ENCODE measurements at regions not wholly inside any gene's neighbourhood (a gene's known extent, or its start where the extent isn't known, plus 50 kb on each side); places are given as distances from the start of the nearest gene placed in this dataset.
"Not testable (repeated sequence)": the region's sequence is repeated elsewhere in the genome, so short reads cannot be mapped to it uniquely, and the experiment has no call there.

DNA sequence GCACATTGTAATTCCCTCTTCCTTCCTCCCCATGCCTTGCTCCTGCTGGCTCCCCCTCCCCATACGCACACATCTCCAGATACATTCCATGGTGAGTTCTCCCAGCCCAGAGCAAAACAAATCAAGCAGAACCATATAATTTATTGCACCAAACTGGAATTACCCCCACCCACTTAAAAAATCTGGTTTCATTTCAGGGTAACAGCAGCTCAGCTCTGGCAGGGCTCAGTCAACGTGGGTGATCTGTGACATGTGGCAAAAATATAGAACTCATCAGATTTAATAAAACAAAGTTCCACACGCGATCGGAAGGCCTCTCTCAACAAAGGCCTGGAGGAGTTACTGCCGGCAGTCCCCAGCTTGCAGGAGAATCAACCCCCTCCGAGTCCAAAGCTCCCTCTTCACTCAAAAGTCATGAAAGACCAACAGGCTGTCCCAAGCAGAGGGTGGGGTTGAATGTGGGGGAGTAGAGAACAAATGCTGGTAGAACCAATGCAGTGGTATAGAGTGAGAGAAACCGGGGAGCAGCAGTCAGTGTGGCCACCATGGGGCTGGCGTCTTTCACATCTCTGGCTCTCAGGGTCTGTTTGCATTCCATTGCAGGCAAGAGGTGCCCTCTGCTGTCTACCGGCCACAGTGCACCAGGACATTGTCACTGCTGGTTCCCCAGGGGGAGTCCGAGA lies 323.3 kb upstream of the NT5E start:
- DNase-seq = no peak

DNA sequence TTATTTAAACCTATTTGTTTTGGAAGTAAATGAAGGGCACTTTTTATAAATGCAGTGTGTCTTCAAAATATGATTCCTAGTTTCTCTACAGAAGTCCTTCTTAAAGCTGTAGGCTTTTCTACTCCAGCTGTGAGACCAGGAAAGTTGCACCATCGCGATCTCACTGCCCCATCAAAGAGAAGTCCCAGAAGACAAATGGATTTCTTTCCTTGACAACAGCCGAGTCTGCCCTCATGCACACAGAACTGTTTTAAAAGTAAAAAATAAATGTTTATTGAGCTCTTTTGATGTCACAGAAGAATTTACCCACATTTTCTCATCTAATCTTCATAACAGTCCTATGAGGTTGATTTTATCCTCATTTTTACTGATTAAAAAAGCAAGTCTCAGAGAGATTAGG lies 324.4 kb upstream of the NT5E start:
- DNase-seq = no peak

DNA sequence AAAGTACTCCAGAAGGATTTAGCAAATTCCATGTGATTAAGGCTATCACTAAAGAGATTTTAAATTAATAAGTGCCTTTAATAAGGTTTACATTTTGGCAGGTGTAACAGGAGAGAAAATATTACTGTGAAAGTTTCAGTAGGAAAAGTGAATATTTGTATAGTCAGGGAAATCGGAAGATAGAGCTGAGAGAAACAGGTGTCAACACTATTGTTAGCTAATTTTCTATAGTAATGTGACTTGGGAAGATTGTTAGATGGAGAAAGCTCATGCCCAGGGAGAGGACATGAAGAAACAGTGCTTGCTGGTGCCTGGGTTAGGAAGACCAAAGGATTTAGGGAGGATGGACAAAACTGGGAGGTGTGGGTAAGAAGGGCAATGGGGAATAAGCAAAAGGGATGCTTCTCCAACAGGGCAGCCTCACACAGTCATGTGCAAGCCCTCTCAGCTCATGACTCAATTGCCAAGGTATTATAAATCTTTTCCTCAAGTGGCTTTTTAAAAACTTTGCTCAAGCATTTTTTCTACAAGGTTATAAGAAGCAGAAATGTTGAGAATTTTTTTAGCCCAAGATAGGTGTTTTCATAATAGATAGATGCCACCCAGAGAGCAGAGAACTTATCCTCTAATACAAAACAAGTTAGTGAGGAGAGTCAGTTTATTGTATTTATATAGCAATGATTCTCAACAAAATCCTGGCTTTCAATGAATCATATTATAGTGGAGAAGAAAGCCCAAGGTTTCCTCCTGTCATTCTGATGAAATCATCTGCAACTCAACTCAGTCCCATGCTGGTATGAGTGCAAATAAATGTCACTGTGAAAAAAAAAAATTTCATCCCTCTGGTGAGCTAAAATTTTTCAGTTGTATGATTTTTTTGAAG lies 325.2 kb upstream of the NT5E start:
- no peak for DNase-seq

DNA sequence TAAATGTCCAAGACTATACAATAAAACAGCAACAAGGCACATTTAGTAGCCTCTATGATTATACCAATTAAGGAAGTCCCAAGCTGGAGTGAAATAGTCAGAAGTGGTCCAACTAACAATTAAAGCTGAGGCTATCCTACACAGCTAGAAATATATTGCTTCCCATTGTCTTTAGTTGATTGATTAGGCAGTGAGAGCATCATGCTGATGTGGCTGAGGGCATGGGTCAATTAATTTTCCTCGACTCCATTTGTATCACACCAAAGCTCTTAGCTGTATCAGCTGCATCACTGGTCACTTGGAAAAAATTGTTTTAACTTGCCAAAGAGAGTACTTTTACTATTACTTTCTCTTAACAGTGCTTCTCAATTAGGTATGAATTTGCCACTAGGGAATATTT lies 328.7 kb upstream of the NT5E start:
- no peak for DNase-seq

DNA sequence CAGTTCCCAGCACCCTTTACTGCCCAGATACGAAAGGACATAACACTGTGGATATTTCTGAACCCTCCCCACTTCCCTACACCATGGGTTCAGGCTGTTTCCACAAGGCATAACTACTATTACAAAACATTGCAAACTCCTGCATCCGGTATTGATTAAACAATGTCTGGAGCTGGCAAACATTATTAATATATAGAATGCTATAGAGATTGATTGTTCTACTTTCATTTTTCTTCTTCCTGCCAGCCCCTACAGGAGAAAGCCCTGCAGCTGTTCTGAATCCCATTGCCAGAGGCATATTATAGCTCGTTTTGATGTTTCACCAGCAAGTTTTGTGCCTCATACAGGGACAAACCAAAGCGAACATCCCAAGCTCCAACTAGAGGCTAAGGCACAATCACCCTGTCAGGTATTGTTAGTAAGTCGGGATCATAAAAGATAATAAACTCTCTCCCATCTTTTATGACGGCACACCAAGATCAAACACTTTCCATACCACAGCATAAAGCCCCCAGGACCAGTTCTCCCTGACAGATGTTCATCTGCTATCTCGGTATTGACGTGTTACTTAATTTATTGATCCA lies 331.1 kb upstream of the NT5E start:
- no peak for DNase-seq

DNA sequence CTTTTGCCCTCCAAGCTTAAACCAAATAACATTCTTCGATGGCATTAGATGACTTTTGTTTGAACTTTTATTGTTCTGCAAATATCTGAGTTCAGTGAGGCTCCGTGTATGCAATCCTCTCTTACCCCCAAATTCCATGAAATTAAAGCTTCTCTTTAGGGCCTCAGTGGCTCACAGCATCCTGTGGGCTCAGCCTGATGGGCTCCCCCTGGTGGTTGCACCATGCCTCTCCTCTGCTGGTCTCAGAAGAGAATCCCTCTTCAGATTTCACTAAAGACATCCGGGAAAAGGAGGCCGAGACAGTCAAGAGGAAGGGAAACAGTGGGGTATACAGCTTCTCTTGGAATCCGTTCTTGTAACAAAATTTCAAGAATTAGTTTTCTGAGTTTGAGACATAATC lies 331.6 kb upstream of the NT5E start:
- DNase-seq = no peak

DNA sequence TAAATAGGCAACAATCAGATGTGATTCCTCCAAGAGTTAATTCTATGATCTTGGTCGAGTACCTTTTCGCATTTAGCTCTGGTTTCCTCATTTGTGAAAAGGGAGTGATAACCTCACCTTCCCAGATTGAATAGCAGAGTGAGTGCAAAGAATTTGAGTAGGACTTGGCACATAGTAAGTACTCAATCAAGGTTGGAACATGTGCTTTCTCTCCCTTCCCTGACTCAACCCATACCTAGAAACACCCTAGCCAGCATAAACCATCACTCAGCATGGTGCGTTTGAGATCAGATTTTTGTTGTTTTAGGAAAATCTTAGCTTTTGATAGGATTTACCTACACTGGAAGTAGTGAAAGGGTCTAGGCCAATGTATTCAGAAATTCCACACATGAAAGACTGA lies 333.4 kb upstream of the NT5E start:
- DNase-seq = no peak

DNA sequence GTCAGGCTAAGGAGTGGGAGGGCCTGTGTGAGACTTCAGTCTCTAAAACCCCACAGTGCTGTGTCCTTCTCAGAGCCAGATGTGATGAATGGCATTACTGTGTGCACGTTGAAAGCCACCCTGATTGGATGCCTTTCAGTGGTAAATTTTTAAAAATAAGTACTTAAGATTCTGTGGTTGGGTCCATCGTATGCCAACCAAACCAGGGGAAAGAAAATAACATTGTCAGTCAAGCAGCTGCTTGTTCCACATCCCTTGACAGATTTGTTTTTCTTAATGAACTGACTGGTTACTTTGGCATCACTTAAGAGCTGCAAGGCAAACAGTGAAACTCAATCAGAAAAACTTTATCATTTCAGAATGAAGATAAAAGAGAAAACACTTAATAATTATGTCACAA lies 334.0 kb upstream of the NT5E start:
- no peak for DNase-seq

DNA sequence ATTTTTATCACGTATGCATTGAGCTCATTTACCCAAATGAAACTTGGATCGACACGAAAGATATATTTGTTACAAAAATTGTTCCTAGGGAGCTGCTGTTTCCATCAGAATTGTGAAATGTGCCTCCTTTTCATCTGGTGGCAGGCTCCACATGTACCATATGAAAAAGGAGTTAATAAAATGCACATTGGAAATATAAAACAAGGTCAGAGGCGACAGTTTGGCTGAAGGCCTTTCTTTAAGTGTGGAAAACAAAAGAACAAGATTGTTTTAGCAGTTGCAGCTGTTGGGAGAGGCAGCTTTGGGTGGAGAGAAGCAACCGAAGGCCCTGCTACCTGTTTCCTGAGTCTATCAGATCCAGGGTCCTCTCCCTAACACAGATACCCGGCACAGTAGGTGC lies 334.5 kb upstream of the NT5E start:
- DNase-seq = no peak

DNA sequence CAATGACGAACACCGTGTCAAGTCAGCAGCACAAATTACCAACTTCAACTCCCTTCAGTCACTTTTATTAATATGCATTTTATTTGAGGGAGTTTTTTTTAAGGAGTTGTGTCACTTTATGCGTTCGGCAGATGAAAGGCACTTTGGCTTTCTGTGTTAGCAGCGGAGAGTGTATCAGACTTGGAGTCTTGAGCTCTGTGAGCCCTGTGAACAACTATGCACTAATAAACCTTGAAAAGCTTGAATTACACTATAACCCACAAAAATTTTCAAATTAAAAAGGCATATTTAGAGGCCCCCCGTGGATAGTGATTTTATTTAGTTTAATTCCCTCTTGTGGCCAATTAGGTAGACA lies 335.3 kb upstream of the NT5E start:
- DNase-seq = no peak

DNA sequence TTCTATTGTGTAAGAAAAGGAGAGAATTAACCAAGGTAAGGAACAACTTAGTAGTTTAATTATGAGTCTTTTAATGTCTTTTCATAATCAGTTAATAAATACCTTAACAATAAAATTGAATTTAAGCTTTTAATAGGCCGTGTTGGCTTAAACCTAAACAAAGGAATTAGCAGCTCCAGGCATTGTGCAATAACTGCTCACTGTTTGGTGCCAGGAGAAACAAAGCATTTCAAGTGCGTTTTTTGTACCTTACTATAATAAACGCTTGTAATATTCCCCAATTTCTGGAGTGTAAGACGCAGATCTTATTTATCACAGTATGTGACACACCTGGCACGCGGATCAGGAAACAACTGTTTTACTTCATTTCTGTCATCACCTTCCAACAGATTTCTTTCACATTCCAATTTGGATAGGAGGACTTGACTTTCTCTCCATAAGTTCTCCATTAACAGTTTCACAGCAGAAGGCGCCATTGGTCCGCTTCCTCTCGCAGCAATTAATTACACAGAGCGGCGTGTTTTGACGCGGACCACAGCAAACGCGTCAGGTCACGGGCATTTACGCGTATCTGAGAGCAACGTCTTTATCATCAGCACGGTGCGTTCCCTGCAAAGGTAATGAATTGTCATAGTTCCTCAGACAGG lies 335.8 kb upstream of the NT5E start:
- no peak for DNase-seq

DNA sequence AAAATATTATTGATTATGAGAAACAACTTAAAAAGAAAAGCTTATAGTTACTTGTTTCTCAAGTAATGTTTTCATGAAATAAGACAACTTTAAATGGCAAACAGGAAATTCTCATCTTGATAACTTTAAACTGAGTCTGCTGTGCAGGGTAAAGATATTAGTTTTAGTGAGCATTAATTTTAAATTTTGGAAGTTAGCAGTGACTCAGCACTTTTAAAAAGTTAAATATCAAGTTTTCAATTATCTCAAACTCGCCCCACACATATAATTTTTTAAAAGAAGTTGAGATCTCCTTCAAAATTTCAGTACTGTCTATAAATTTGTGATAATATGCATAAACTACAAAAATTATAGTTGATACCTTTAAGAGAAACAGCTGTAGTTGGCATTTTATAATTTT lies 337.3 kb upstream of the NT5E start:
- no peak for DNase-seq

DNA sequence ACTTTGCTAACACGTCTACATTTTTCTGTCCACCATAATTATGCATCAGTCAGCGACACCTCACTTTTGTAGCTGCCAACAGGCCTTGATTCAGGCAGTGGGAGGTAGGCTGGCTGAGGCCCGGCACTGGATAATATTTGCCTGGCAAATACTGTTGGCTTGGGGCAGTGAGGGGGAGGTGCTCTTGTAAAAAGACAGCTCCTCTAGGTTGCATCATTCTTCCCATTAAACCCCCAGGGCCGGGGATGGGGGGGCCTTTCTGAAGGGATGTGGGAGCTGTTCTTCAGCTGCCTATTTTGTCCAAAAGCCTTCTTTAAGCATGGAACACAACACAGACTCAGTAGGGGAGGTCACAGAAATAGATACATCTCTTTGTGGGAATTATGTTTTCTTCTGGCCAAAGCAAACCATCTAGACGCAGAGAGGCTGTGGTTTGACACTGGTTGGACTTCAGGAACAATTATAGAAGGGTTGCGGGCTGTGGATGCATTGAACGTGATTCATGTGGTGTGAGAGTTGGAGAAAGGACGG lies 338.3 kb upstream of the NT5E start:
- no peak for DNase-seq

DNA sequence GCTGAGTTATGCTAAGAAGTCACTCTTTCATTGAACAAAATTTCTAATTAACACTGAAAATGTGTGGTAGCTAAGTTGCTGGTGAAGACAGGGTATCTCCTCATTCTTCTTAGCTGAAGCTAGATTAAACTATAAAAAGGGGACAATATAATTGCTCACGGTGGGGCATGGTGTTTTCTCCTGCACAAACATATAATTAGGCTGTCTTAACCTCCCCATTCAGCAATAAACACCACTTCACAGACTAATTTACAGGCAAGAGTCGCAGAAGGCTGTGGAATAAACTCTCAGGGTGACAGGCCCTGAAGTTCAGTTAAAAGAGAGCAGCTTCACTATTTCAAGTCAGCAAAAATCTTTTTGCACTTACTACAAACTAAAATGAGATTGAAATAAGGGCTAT lies 338.9 kb upstream of the NT5E start:
- no peak for DNase-seq

DNA sequence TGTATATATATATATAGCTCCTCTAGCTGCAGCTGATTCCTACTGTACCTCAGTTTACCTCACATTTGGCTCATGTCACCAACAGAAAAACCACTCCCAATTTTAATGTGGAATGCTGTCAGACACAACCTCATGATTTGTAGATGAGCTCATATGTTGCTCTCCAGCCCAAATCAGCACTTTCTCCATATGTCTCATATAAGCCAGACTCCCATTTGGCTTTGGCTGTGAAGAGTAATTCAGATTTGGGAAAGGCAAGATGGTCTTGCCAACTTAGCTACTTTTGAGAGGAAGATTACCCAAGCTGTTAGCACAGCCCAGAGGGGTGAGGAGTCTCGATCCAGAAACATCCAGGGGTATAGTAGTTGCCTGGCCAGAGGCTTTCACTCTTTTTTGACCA lies 342.2 kb upstream of the NT5E start:
- DNase-seq = no peak

DNA sequence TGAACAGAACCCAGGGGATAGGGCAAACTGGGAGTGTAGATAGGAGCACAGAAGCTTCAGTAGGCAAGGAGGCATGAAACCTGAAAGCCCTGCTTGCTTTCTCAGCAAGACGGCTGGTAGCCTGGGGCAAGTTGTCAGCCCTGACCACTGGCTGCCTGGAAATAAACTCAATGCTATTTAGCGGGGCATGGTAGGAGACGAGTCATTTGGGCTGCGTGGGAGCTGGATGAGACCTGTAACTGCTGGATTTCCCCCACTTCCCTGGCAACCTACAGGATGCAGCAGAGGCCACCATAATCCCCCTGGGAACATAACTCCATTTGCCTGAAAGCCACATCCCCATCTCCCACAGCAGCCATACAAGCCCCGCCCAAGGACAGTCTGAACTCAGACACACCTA lies 332.6 kb upstream of the TBX18 start:
- no peak for DNase-seq

DNA sequence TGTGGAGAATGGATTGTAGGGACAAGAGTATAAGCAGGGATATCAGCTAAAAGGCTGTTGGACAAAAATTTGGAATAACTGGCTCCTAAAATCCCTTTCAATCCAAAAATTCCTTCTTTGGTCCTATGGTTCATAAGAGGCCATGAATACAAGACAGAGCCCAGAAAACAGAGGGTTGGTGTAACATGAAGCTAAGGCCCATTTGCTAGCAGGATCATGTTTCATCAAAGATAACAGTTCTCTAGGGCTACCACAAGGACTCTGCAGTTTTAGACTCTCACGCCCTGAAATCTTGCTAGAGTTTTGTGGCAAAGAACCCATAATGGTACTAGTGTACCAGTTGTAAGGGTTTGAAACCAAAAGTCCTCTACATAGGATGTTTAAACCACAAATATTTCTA lies 327.8 kb upstream of the TBX18 start:
- DNase-seq = no peak

DNA sequence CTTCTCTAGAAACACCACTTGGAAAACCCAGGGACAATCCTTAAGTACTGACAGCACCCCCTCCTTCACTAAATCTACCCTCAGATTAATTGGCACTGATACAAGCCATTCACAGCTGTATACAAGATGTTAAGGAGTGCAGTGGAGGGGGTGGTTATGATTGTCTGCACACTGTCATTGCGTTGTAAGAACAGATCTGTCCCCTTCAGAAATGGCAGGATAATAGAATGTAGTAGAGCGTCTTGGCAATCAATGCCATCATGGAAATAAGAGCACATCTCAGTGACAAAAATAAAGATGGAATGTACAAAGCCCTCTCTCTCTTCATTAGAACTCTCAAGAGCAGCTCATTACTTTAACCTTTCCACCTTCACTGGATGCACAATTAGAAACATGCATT lies 324.9 kb upstream of the TBX18 start:
- no peak for DNase-seq

DNA sequence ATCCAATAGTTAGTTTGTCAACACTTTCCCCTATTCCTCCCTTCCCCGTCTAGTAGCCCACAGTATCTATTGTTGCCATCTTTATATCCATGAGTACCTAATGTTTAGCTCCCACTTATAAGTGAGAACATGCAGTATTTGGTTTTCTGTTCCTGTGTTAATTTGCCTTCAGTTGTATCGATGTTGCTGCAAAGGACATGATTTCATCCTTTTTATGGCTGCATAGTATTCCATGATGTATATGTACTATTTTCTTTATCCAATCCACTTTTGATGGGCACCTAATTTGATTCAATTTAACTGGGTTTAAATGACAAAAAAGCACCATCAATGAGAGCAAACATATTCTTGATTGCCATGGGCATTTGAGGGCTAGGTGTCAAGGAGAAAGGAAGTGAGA lies 321.5 kb upstream of the TBX18 start:
- no peak for DNase-seq

DNA sequence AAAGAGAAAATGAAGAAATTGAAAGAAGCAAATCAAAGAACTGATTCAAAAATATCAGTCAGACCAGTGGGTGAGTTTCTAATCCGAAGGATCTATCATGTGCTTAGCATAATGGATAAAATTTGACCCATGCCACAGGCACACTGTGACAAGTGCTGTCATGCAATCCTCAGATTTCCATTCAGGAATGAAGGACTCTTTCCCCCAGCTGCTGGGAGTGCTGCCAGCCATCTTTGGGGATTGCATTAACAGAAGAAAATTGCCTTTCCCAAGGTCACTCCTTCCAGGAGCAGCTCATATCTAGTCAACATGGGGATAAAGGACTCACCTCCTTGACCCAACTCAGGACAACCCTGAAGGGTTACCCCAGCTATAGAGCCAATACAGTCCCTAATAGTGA lies 316.7 kb upstream of the TBX18 start:
- no peak for DNase-seq

DNA sequence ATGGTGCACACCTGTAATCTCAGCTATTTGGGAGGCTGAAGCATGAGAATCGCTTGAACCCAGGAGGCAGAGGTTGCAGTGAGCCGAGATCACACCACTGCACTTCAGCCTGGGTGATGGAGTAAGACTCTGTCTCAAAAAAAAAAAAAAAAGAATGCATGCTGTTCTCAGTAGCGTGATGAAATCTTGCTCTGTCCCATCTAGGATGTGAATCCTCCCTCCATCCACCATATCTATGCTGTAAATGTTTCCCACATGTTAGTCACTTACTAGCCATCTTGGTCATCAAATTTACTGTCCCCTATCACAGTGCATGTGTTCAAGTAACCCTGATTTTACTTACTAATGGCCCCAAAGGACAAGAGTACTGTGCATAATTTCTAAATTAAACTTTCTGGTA lies 315.4 kb upstream of the TBX18 start:
- DNase-seq = no peak

DNA sequence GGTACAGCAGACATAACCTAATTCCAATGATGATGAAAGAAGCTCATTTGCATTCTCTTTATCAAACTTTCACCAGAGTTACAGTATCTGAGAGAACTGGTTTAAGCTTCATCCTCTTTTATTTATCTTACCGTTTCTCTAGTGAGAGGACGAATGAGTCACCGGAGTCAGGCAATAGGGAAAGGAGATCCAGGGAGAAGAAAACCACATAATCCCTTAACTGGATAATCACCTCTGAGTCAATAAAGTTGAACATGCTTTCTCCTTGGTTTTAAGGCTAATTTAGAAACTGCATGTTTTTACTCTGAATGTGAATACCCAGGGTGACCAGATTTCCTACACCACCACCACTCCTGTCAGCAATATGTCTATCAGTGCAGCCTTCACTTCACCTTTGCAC lies 313.7 kb upstream of the TBX18 start:
- no peak for DNase-seq

DNA sequence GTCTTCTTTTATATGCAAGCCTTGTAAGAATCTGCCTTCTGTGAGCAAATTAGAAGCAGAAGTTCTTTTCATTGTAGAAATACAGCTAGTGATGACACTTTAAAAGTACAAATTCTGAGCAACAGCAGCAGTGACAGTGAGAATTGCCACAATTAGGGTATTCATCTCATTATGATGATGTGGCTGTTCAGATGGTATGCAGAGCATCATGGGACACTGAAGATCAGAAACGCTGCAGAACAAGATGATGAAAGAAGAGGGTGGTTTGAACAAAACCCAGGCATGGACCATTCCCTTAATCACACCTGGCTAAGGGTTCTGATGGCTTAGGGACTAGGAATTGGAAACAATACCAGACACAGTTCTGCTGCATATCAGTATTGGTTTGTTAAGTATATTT lies 312.7 kb upstream of the TBX18 start:
- no peak for DNase-seq

DNA sequence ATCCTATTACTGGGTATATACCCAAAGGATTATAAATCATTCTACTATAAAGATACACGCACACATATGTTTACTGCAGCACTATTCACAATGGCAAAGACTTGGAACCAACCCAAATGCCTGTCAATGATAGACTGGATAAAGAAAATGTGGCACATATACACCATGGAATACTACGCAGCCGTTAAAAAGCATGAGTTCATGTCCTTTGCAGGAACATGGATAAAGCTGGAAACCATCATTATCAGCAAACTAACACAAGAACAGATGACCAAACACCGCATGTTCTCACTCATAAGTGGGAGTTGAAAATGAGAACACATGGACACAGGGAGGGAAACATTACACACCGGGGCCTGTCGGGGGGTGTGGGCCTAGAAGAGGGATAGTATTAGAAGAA lies 307.4 kb upstream of the TBX18 start:
- DNase-seq = not testable (repeated sequence)
